WI38 (cell line): ENCODE measurements at regions not wholly inside any gene's neighbourhood (a gene's known extent, or its start where the extent isn't known, plus 50 kb on each side); places are given as distances from the start of the nearest gene placed in this dataset.

Experiments
- H3K4me3 ChIP-seq: 2 replicates; pipeline ENCODE4 v1.5.1; 2011; ENCODE audit warnings: low read depth, mild to moderate bottlenecking, control low read depth, low read length
- CTCF ChIP-seq: IDR thresholded peaks from 2 replicates; pipeline ENCODE4 v1.5.1; 2012; ENCODE audit warnings: low read depth, mild to moderate bottlenecking, control low read depth, low read length

GRCh38 chr12:78802593-78802992, 62.0 kb upstream of the SYT1 start:
- H3K4me3 ChIP-seq: no peak overlapping the region
- no peak for TF ChIP-seq CTCF

- H3K4me3 ChIP-seq: no peak overlapping the region
- no peak for TF ChIP-seq CTCF
These were observed 60.3 kb upstream of the SYT1 start for GRCh38 chr12:78804262-78804661.
